Uterus (tissue), 2 donors: ENCODE measurements at regions not wholly inside any gene's neighbourhood (a gene's known extent, or its start where the extent isn't known, plus 50 kb on each side); places are given as distances from the start of the nearest gene placed in this dataset.

Experiments
- CTCF ChIP-seq, 4 experiments: fragments of 200-600 bp in 2 of 4; fragments of 450-650 bp in 2 of 4; sonication (generic) in 2 of 4; IDR thresholded peaks; one replicate each; pipeline ENCODE4 v1.5.1; 2016 to 2019; ENCODE audit warnings: antibody characterized with exemption in 4 of 4, mild to moderate bottlenecking in 2 of 4, moderate library complexity in 1 of 4
- POLR2A ChIP-seq, 2 donors: fragments of 450-650 bp; IDR thresholded peaks; one replicate each; pipeline ENCODE4 v1.6.1; 2016; ENCODE audit warnings: antibody characterized with exemption in 2 of 2, mild to moderate bottlenecking in 1 of 2, moderate library complexity in 1 of 2

GRCh38 chrX:138014577-138014976 is 448.6 kb downstream of the ZIC3 start:
- no peak for TF ChIP-seq CTCF (IDR thresholded peaks at IDR 0.05)
- TF ChIP-seq POLR2A (IDR thresholded peaks at IDR 0.05) = no peak
